Activated CD4-positive, alpha-beta memory T cell treated with anti-CD3 and anti-CD28 coated beads, Interleukin-2, amount 10 ng/mL, durations not matched to agents 7 days and 5 days (primary cell): ENCODE measurements at regions not wholly inside any gene's neighbourhood (a gene's known extent, or its start where the extent isn't known, plus 50 kb on each side); places are given as distances from the start of the nearest gene placed in this dataset.
A peak's percentile ranks its signal among the peaks of the same experiment; 100 is the strongest.

ENCODE experiments used
- CTCF ChIA-PET: fragments of 350-600 bp; sonication (Branson Sonifier 250); formaldehyde crosslinking; loops from one replicate; lab custom pipeline; 2021; ENCODE audit warnings: antibody characterized with exemption, inconsistent platforms; lab: Charles Lee
- POLR2A ChIA-PET: fragments of 350-600 bp; sonication (Branson Sonifier 250); formaldehyde crosslinking; loops from one replicate; lab custom pipeline; 2021; ENCODE audit warnings: antibody characterized with exemption; lab: Charles Lee
- DNase-seq: peaks from one replicate; pipeline ENCODE4 v3.0.0-alpha.2; 2020
- H3K27ac Mint-ChIP-seq: one replicate; pipeline ENCODE4 v1.8.0; 2021; ENCODE audit warnings: mild to moderate bottlenecking, mixed read lengths
- H3K27me3 Mint-ChIP-seq: one replicate; pipeline ENCODE4 v1.8.0; 2021; ENCODE audit warnings: mixed read lengths
- H3K36me3 Mint-ChIP-seq: one replicate; pipeline ENCODE4 v1.8.0; 2021; ENCODE audit warnings: low read depth, mixed read lengths
- H3K4me1 Mint-ChIP-seq: one replicate; pipeline ENCODE4 v1.8.0; 2021; ENCODE audit warnings: mixed read lengths
- H3K4me3 Mint-ChIP-seq: one replicate; pipeline ENCODE4 v1.8.0; 2021; ENCODE audit warnings: mild to moderate bottlenecking, mixed read lengths
- H3K9me3 Mint-ChIP-seq: one replicate; pipeline ENCODE4 v1.8.0; 2021; ENCODE audit warnings: mixed read lengths

DNA sequence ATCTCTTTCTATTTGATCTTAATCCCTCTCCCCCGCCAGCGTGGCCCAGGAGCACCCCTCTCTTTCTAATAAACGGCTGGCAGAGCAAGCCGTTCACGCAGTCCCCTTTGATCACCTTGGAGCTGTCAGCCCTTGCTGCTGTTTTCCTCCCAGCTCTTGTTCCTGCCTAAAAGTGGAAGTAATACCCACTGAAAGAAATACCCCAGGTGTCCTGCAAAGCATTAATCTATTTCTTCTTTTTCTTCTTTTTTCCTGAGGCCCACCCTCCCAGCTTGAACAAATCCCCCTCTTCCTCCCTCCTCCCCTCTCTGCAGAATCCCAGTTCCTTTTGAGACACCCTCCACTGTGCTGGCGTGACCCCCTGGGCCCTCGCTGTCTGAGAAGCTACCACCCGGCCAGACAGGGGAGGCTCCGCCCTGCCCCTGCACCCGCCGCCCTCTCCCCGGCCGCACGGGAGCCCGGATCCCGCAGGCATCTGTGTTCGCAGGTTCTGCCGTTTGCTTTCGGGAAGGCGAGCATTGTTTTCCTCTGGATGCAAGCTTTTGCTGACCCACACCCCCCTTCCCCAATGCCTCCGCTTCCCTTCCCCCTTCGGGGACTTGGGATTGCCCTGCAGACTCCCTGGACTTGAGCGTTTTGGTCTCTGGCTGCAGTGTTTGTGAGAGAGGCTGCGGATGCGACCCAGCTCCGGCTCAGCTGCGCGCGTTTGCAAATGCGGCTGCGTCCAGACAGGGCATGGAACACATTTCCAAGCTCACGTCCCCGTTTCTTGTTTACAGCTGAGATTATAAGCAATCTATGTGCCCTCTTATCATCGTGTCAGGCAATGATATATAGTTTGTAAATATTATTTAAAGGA lies 631.5 kb downstream of the NYAP2 start:
- H3K4me1 Mint-ChIP-seq = peaks cover 2% of the 10 kb centered on the region
- POLR2A ChIA-PET = no interaction called here
- H3K27ac Mint-ChIP-seq = no peak overlapping the region
- H3K4me3 Mint-ChIP-seq = peak overlapping the region; percentile 30
- no peaks in the 10 kb centered on the region for H3K36me3 Mint-ChIP-seq
- H3K27me3 Mint-ChIP-seq = peaks cover 28% of the 10 kb centered on the region
- no peak for DNase-seq
- CTCF ChIA-PET = no interaction called here
- H3K9me3 Mint-ChIP-seq = peaks cover 2% of the 10 kb centered on the region

DNA sequence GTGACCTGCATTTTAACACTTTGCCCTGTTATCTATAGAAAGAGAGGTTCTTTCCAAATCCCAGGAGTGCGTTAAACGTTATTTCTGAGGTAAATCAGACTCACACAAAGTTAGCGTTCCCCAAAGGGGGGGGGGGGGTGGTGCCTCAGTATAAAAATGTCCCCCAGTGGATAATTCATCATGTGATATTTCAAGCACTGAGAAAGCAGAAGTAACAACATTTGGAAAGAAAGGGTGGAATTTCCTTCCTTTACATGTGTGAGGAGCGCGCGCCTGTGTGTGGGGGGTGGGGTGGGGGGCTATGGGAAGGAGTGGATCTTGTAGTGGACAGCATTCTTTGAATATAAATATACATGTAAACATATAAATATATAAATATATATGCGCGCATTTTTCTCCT lies 630.9 kb downstream of the NYAP2 start:
- POLR2A ChIA-PET = no interaction called here
- Mint-ChIP-seq H3K4me3 (no peak overlapping the region), H3K9me3 (no peaks in the 10 kb centered on the region), H3K4me1 (peaks cover 2% of the 10 kb centered on the region), H3K27me3 (peaks cover 28% of the 10 kb centered on the region), H3K27ac (no peak overlapping the region), H3K36me3 (no peaks in the 10 kb centered on the region)
- no peak for DNase-seq
- CTCF ChIA-PET = no interaction called here

DNA sequence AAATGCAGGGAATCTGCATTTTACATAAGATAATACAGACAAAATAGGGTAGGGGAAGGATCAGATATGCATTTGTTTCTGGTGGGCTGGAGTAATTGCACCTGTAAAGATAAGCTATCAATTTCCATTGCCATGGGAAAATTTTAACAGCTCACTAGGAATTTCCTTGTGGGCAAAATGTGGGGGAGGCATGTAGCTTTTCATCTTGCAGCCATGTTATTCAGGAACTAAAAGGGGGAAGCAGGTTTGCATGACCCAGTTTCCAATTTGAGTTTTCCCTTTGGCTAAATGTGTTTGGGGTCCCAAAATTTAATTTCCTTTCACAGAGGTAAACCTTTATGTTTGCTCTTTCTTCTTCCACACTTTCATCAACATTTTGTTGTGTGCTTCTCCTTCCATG lies 624.4 kb downstream of the NYAP2 start:
- Mint-ChIP-seq H3K36me3 (no peaks in the 10 kb centered on the region), H3K27ac (no peak overlapping the region), H3K4me3 (no peak overlapping the region), H3K4me1 (no peaks in the 10 kb centered on the region), H3K9me3 (peaks cover 2% of the 10 kb centered on the region), H3K27me3 (peaks cover 1% of the 10 kb centered on the region)
- ChIA-PET CTCF (no interaction called here), POLR2A (no interaction called here)
- DNase-seq = no peak

DNA sequence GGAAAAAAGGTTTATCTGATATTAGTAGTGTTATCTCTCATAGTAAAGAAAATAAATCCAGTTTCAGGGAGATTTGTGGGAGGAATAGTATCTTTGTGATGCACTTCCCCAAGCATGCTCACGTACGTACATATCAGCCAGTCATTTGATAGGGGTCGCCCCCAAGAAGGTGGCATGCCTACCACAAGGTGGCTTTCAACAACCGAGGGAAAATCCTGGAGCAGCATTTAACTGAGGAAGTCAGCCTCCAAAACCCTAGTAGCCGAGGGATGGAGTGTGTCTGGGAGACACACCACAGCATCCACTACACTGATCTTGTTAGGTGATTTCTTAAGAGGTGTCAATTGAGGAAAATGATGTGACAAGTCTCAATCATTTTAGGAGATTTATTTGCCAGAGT lies 623.9 kb downstream of the NYAP2 start:
- Mint-ChIP-seq H3K27me3 (peaks cover 1% of the 10 kb centered on the region), H3K27ac (no peak overlapping the region), H3K4me3 (no peak overlapping the region), H3K36me3 (no peaks in the 10 kb centered on the region), H3K4me1 (no peaks in the 10 kb centered on the region), H3K9me3 (peaks cover 2% of the 10 kb centered on the region)
- POLR2A ChIA-PET = no interaction called here
- DNase-seq = no peak
- CTCF ChIA-PET = no interaction called here

DNA sequence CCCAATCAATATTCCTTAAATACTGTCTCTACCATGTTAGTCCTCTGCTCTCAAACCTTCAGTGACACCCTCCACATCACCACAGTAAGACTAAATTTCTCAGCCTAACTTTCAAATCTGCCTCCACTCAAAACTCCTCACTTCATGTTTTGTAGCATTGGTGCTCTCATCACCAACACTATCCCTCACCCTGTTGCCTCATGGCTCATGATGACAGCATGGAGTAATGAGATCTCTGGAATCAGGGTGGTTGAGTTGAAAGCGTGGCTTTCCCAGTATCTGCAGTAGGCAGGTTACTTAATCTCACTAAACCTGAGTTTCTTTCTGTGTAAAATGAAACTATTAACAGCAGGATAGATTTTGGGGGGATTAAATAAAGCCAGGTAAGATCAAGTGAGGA lies 621.4 kb downstream of the NYAP2 start:
- ChIA-PET POLR2A (interaction anchor here (0.9 kb wide), 1 partner anchor 21 kb away, joined by 3 read pairs; no protein-coding TSS in a partner anchor), CTCF (no interaction called here)
- no peaks in the 10 kb centered on the region for H3K4me1 Mint-ChIP-seq
- no peaks in the 10 kb centered on the region for H3K36me3 Mint-ChIP-seq
- H3K4me3 Mint-ChIP-seq = no peak overlapping the region
- peaks cover 2% of the 10 kb centered on the region for H3K9me3 Mint-ChIP-seq
- H3K27ac Mint-ChIP-seq = no peak overlapping the region
- no peak for DNase-seq
- H3K27me3 Mint-ChIP-seq = no peaks in the 10 kb centered on the region

DNA sequence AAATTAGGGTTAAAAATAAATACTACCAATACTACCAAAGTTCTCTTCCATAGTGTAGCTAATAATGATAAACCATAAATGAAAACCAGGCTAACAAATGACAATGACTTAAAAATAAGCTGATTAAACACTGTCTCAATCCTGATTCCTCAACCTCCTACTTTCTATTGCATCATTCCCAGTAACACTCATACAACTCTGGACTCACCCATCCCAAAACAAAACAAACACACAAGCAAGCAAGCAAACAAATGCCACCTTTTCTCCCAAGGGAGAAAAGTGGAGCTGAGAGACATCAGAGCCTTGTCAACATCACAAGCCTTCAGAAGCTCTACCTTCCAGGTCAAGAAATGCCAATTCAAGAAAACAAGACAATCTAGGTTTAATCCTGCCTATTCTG lies 620.7 kb downstream of the NYAP2 start:
- no peak overlapping the region for H3K4me3 Mint-ChIP-seq
- no peaks in the 10 kb centered on the region for H3K36me3 Mint-ChIP-seq
- ChIA-PET CTCF (no interaction called here), POLR2A (no interaction called here)
- no peaks in the 10 kb centered on the region for H3K4me1 Mint-ChIP-seq
- peaks cover 2% of the 10 kb centered on the region for H3K9me3 Mint-ChIP-seq
- no peak for DNase-seq
- no peaks in the 10 kb centered on the region for H3K27me3 Mint-ChIP-seq
- no peak overlapping the region for H3K27ac Mint-ChIP-seq

DNA sequence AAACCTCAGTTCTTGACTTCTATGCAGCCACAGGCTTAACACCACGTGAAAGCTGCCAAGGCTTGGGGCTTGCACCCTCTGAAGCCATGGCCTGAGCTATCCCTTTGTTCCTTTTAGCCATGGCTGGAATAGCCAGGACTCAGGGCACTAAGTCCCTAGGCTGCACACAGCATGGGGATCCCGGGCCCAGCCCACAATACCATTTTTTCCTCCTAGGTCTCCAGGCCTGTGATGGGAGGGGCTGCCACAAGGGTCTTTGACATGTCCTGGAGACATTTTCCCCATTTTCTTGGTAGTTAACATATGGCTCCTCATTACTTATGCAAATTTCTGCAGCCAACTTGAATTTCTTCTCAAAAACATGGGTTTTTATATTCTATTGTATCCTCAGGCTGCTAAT lies 619.1 kb downstream of the NYAP2 start:
- Mint-ChIP-seq H3K36me3 (no peaks in the 10 kb centered on the region), H3K27me3 (no peaks in the 10 kb centered on the region), H3K9me3 (peaks cover 2% of the 10 kb centered on the region), H3K4me1 (no peaks in the 10 kb centered on the region), H3K4me3 (no peak overlapping the region), H3K27ac (no peak overlapping the region)
- ChIA-PET CTCF (no interaction called here), POLR2A (no interaction called here)
- no peak for DNase-seq

DNA sequence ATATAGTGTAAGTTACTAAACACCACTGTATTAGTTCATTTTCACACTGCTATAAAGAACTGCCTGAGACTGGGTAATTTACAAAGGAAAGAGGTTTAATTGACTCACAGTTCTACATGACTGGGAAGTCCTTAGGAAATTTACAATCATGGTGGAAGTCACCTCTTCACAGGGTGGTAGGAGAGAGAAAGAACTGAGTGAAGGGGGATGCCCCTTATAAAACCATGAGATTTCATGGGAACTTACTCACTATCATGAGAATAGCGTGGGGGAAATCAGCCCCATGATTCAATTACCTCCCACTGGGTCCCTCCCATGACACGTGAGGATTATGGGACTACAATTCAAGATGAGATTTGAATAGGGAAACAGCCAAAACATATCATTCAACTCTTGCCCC lies 618.0 kb downstream of the NYAP2 start:
- Mint-ChIP-seq H3K36me3 (no peaks in the 10 kb centered on the region), H3K27ac (no peak overlapping the region), H3K27me3 (no peaks in the 10 kb centered on the region), H3K9me3 (peaks cover 2% of the 10 kb centered on the region), H3K4me3 (no peak overlapping the region), H3K4me1 (no peaks in the 10 kb centered on the region)
- POLR2A ChIA-PET = no interaction called here
- DNase-seq = no peak
- CTCF ChIA-PET = no interaction called here

DNA sequence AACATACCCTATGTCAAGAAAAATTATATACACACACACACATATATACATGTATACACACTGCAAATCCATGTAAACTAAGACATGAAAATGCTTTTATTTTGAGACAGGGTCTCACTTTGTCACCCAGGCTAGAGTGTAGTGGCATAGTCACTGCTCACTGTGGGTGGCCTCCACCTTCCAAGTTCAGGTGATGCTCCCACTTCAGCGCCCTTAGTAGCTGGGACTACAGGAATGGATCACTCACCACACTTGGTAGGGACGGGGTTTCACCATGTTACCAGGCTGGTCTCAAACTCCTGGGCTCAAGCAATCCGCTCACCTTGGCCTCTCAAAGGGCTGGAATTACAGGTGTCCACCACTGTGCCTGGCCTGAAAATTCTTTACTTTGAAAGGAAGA lies 617.6 kb downstream of the NYAP2 start:
- Mint-ChIP-seq H3K36me3 (no peaks in the 10 kb centered on the region), H3K4me3 (no peak overlapping the region), H3K9me3 (peaks cover 2% of the 10 kb centered on the region), H3K27ac (no peak overlapping the region), H3K27me3 (no peaks in the 10 kb centered on the region), H3K4me1 (no peaks in the 10 kb centered on the region)
- ChIA-PET CTCF (no interaction called here), POLR2A (no interaction called here)
- DNase-seq = no peak

DNA sequence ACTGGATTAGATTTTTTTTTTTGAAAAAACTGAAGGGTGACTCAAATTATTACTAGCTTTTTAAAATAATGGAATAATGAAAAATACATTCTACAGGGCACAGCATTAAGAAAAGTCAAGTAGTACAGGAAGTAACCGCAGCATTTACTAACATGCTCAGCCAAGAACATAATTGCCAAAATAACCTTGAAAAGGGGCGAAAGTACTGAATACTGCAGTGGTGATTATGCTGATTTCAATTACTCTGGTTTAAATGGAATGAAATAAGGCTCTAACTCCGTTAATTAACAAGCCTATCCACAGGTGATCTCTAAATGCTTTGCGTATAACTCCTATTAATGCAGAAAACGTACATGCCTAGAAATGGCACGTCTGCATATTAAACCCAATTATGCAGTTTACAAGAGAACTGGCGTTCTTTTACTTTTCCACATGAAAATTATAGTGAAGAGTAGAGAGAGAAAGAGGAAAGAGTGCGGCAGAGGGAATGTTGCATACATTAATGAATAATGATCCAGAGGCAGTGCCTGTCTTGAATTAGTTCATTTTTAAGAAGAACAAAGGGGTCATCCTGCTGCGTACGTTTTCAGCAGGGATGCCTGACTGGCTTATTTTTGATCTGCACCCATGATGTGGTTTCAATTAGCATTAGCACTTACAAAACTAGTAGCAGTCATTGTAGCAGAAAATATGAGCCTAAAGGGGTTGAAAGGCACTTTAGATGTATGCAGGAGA lies 612.4 kb downstream of the NYAP2 start:
- H3K4me1 Mint-ChIP-seq = no peaks in the 10 kb centered on the region
- H3K27me3 Mint-ChIP-seq = no peaks in the 10 kb centered on the region
- no peaks in the 10 kb centered on the region for H3K36me3 Mint-ChIP-seq
- H3K9me3 Mint-ChIP-seq = no peaks in the 10 kb centered on the region
- ChIA-PET POLR2A (no interaction called here), CTCF (no interaction called here)
- no peak overlapping the region for H3K27ac Mint-ChIP-seq
- no peak overlapping the region for H3K4me3 Mint-ChIP-seq
- DNase-seq = no peak

DNA sequence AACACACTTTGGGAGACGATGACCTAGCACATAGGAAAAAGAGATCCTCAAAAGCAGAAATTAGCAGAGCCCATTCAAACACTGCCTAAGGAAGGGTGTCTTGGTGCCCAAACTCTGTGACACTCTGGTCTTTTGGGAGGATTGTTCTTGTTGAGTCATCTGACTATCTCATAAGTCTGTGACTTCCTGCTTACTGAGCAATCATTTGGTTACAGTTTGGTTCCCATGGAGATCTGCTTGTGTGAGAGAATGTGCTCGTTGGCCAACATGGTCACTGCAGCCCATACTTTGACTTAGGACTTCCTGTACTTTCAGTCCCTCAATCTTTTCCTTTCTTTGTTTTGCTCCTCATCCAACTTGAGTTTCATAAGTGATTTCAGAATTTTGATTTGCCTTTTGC lies 602.9 kb downstream of the NYAP2 start:
- Mint-ChIP-seq H3K9me3 (no peaks in the 10 kb centered on the region), H3K36me3 (no peaks in the 10 kb centered on the region), H3K4me1 (no peaks in the 10 kb centered on the region), H3K4me3 (no peak overlapping the region), H3K27me3 (no peaks in the 10 kb centered on the region), H3K27ac (no peak overlapping the region)
- no peak for DNase-seq
- POLR2A ChIA-PET = no interaction called here
- CTCF ChIA-PET = no interaction called here

DNA sequence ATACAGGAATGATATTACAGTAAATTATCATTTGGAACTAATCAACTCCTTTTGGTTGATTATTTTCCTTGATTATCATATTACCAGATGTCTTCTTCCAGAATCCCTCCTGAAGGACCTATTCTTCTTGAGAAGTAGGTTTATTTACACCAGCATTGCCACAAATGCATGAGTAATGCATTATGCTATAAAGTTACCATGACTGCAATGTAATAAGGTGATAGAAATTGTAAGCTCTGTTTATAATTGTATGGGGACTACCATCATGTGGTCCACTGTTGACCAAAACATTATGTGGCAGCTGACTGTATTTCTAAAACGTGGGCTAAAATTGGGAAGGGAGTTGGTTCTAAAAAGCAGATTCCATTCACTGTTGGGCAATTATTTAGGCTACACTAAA lies 602.2 kb downstream of the NYAP2 start:
- no peaks in the 10 kb centered on the region for H3K4me1 Mint-ChIP-seq
- no peak overlapping the region for H3K27ac Mint-ChIP-seq
- H3K27me3 Mint-ChIP-seq = no peaks in the 10 kb centered on the region
- POLR2A ChIA-PET = no interaction called here
- H3K36me3 Mint-ChIP-seq = no peaks in the 10 kb centered on the region
- CTCF ChIA-PET = no interaction called here
- H3K4me3 Mint-ChIP-seq = no peak overlapping the region
- H3K9me3 Mint-ChIP-seq = no peaks in the 10 kb centered on the region
- no peak for DNase-seq

DNA sequence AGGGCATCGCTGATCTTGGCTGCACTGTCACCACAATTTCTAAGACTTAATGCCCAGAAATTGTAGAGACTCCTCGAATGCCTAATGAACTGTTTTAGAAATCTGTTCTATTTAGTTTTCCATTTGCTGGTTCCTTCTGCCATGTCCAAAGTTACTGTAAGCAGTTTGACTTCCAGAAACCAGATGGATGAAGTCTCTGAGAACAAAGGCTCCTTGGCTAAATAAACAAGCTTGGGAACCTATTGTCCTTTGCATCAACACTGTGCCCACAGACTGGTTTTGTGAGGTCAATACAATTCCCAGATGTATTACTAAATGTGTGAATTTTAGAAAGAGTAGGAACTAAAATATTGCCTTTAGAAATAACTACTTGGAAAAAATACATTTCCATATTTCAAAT lies 600.2 kb downstream of the NYAP2 start:
- Mint-ChIP-seq H3K9me3 (no peaks in the 10 kb centered on the region), H3K27me3 (no peaks in the 10 kb centered on the region), H3K36me3 (no peaks in the 10 kb centered on the region), H3K4me3 (no peak overlapping the region), H3K4me1 (no peaks in the 10 kb centered on the region), H3K27ac (no peak overlapping the region)
- POLR2A ChIA-PET = no interaction called here
- CTCF ChIA-PET = no interaction called here
- no peak for DNase-seq

DNA sequence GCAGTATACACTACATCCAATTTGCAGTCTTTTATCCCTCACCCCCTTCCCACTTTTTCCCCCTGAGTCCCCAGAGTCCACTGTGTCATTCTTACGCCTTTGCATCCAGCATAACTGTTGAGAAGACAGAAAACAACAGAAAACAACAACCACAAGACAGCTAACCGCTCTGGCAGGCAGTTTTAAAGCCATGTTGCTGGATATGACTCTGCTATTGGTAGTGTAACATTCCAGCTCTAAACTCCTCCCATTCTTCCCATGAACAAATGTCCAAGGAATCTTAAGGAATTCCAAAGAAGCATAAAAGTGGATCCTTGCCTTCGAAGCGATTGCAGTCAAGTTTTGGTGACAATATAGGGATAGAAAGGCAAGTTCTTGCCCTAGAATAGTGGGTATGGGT lies 599.1 kb downstream of the NYAP2 start:
- H3K27ac Mint-ChIP-seq = no peak overlapping the region
- no peak for DNase-seq
- H3K27me3 Mint-ChIP-seq = no peaks in the 10 kb centered on the region
- no peaks in the 10 kb centered on the region for H3K9me3 Mint-ChIP-seq
- H3K36me3 Mint-ChIP-seq = no peaks in the 10 kb centered on the region
- H3K4me1 Mint-ChIP-seq = no peaks in the 10 kb centered on the region
- H3K4me3 Mint-ChIP-seq = no peak overlapping the region
- ChIA-PET POLR2A (no interaction called here), CTCF (no interaction called here)
